ENCODE measurements at regions not wholly inside any gene's neighbourhood (a gene's known extent, or its start where the extent isn't known, plus 50 kb on each side); places are given as distances from the start of the nearest gene placed in this dataset.

DNA sequence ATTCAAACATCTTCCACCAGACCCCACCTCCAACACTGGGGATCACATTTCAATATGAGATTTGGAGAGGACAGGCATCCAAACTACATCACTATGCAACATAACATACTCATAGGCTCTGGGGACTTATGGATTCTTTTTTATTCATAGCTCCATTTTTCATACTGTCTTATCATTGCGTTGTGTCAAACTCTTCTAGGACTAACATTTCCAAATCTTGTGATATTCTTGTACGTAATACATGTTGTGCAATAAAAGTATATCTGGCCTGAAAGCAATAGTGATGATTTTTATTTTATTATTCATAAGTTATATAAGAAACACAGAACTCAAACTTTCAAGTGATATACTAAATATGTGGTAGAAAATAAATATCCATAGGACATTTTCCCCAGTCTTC lies 60.6 kb upstream of the ACTR3 start:
- intact Hi-C loops (cut with micrococcal nuclease) (no loop called here), dilution Hi-C loops (cut with MboI; ENCODE audit: extremely low pct_ligation_motif_present, low sequenced_read_pairs) (no loop called here)
- Histone ChIP-seq H3K27ac (ENCODE audit: insufficient read depth, low read depth, low read length) (no peak overlapping the region), H3K27me3 (ENCODE audit: control insufficient read depth in 2 of 2, insufficient read depth in 2 of 2, low read length in 2 of 2) (no peaks in the 10 kb centered on the region), H3K9ac (replicated peaks; ENCODE audit: extremely low read depth, insufficient read depth, low read length) (no peak overlapping the region), H3K79me2 (ENCODE audit: control insufficient read depth, insufficient read depth, low read length) (no peaks in the 10 kb centered on the region), H3K4me3 (replicated peaks in 1 of 3; ENCODE audit: insufficient read depth in 1 of 3, low read depth in 1 of 3, low read length in 3 of 3) (no peak overlapping the region), H3K36me3 (ENCODE audit: control insufficient read depth in 2 of 2, extremely low read depth in 1 of 2, insufficient read depth in 2 of 2, low read length in 2 of 2) (no peaks in the 10 kb centered on the region), H3K4me2 (ENCODE audit: insufficient read depth, low read length) (no peak overlapping the region), H3K9me3 (replicated peaks; ENCODE audit: control insufficient read depth, insufficient read depth, low read length) (no peaks in the 10 kb centered on the region), H2AFZ (ENCODE audit: low read depth, low read length) (no peak overlapping the region), H4K20me1 (replicated peaks; ENCODE audit: control insufficient read depth, extremely low read depth, insufficient read depth, low read length) (no peaks in the 10 kb centered on the region), H3K4me1 (ENCODE audit: control insufficient read depth, extremely low read depth, insufficient read depth, low read length) (no peaks in the 10 kb centered on the region), H3K9me1 (replicated peaks; ENCODE audit: control insufficient read depth, extremely low read depth, insufficient read depth, low read length) (no peaks in the 10 kb centered on the region)
- no peak for FAIRE-seq
- DNase-seq (ENCODE audit: low read depth, low spot score): no peak
- ChIA-PET POLR2A (no interaction called here), CTCF (no interaction called here)
- no TSS peak for BruUV-seq (replicated peaks)
- no peak for TF ChIP-seq POLR2A (IDR thresholded peaks at IDR 0.05; ENCODE audit: low read depth, low read length)
- TF ChIP-seq POLR2AphosphoS5 (IDR thresholded peaks at IDR 0.05; ENCODE audit: insufficient read depth, low read depth, low read length): no peak
- TF ChIP-seq FOS (IDR thresholded peaks at IDR 0.05; ENCODE audit: borderline replicate concordance, insufficient read depth, low read length): no peak
- TF ChIP-seq JUN (IDR thresholded peaks at IDR 0.05; ENCODE audit: borderline replicate concordance, insufficient read depth, insufficient read length, low read depth): no peak
- TF ChIP-seq CTCF (IDR thresholded peaks at IDR 0.05; ENCODE audit: extremely low read depth in 1 of 2, insufficient read depth in 1 of 2, low read depth in 1 of 2, low read length in 2 of 2): no peak
- TF ChIP-seq EZH2 (IDR thresholded peaks at IDR 0.05; ENCODE audit: borderline replicate concordance, low read depth, low read length, severe bottlenecking): no peak
